Stimulated activated CD8-positive, alpha-beta memory T cell treated with anti-CD3 and anti-CD28 coated beads, Interleukin-2, amount 100 ng/mL, for 1 hour (primary cell): ENCODE measurements at regions not wholly inside any gene's neighbourhood (a gene's known extent, or its start where the extent isn't known, plus 50 kb on each side); places are given as distances from the start of the nearest gene placed in this dataset.
"Not testable (repeated sequence)": the region's sequence is repeated elsewhere in the genome, so short reads cannot be mapped to it uniquely, and the experiment has no call there.

Experiments used
- DNase-seq, 2 donors: peaks; one replicate each; pipeline ENCODE4 v3.0.0-alpha.2; 2020; ENCODE audit warnings: low read depth in 2 of 2

- DNase-seq, result no peak
Observed at GRCh38 chr13:104567114-104567513, 1500.9 kb upstream of the SLC10A2 start.

- DNase-seq, result no peak
Observed at GRCh38 chr13:104565888-104566287, 1499.7 kb upstream of the SLC10A2 start.

- no peak for DNase-seq
Observed at GRCh38 chr13:104553896-104554295, 1487.7 kb upstream of the SLC10A2 start.

GRCh38 chr13:104553186-104553585 is 1487.0 kb upstream of the SLC10A2 start:
- DNase-seq, result no peak

- DNase-seq, result no peak
Observed at GRCh38 chr13:104534847-104535246, 1468.6 kb upstream of the SLC10A2 start.

GRCh38 chr13:104532132-104532531 is 1465.9 kb upstream of the SLC10A2 start:
- DNase-seq, result no peak

GRCh38 chr13:104530741-104531140 is 1464.5 kb upstream of the SLC10A2 start:
- DNase-seq, result no peak

- no peak for DNase-seq
Observed at GRCh38 chr13:104526561-104526960, 1460.3 kb upstream of the SLC10A2 start.

- DNase-seq, result no peak
Observed at GRCh38 chr13:104525467-104525866, 1459.2 kb upstream of the SLC10A2 start.

- DNase-seq, result no peak
Observed at GRCh38 chr13:104522235-104523072, 1456.2 kb upstream of the SLC10A2 start.

- DNase-seq, result no peak
Observed at GRCh38 chr13:104510422-104510821, 1444.2 kb upstream of the SLC10A2 start.

- DNase-seq, result not testable (repeated sequence)
Observed at GRCh38 chr13:104493502-104493901, 1427.3 kb upstream of the SLC10A2 start.

- DNase-seq, result no peak
Observed at GRCh38 chr13:104491916-104492315, 1425.7 kb upstream of the SLC10A2 start.

- DNase-seq, result no peak
Observed at GRCh38 chr13:104487006-104487405, 1420.8 kb upstream of the SLC10A2 start.

- no peak for DNase-seq
Observed at GRCh38 chr13:104485571-104485970, 1419.4 kb upstream of the SLC10A2 start.

- no peak for DNase-seq
Observed at GRCh38 chr13:104483631-104484030, 1417.4 kb upstream of the SLC10A2 start.

- no peak for DNase-seq
Observed at GRCh38 chr13:104477261-104477660, 1411.0 kb upstream of the SLC10A2 start.

GRCh38 chr13:104473936-104474335 is 1407.7 kb upstream of the SLC10A2 start:
- no peak for DNase-seq

- no peak for DNase-seq
Observed at GRCh38 chr13:104466016-104466415, 1399.8 kb upstream of the SLC10A2 start.

GRCh38 chr13:104461049-104461448 is 1394.8 kb upstream of the SLC10A2 start:
- DNase-seq, result no peak

- no peak for DNase-seq
Observed at GRCh38 chr13:104460554-104460953, 1394.3 kb upstream of the SLC10A2 start.

GRCh38 chr13:104450006-104450405 is 1383.8 kb upstream of the SLC10A2 start:
- no peak for DNase-seq

GRCh38 chr13:104447348-104447747 is 1381.1 kb upstream of the SLC10A2 start:
- no peak for DNase-seq

GRCh38 chr13:104442536-104442935 is 1376.3 kb upstream of the SLC10A2 start:
- DNase-seq, result no peak
